ENCODE measurements at regions not wholly inside any gene's neighbourhood (a gene's known extent, or its start where the extent isn't known, plus 50 kb on each side); places are given as distances from the start of the nearest gene placed in this dataset.

GRCh38 chr1:169009666-169010065 is 96.8 kb upstream of the ATP1B1 start:
- DNase-seq, result no peak
- no peaks in the 10 kb centered on the region for H3K36me3 ChIP-seq (ENCODE audit: control insufficient read depth, insufficient read depth, low read length)
- no peaks in the 10 kb centered on the region for H3K9me3 ChIP-seq (ENCODE audit: control insufficient read depth, low read length)
- H3K4me1 ChIP-seq (ENCODE audit: control insufficient read depth, insufficient read depth, low read length, poor library complexity, severe bottlenecking), result no peaks in the 10 kb centered on the region
- no peak overlapping the region for H3K4me3 ChIP-seq (ENCODE audit: insufficient read depth, low read depth, low read length, poor library complexity, severe bottlenecking)
- H3K27ac ChIP-seq (ENCODE audit: insufficient read depth, low read length, poor library complexity, severe bottlenecking), result no peak overlapping the region
- no peaks in the 10 kb centered on the region for H3K27me3 ChIP-seq (replicated peaks; ENCODE audit: control insufficient read depth, insufficient read depth, low read length, poor library complexity, severe bottlenecking)

GRCh38 chr1:169012416-169012815 is 94.1 kb upstream of the ATP1B1 start:
- no peaks in the 10 kb centered on the region for H3K4me1 ChIP-seq (ENCODE audit: control insufficient read depth, insufficient read depth, low read length, poor library complexity, severe bottlenecking)
- no peaks in the 10 kb centered on the region for H3K9me3 ChIP-seq (ENCODE audit: control insufficient read depth, low read length)
- DNase-seq, result no peak
- H3K4me3 ChIP-seq (ENCODE audit: insufficient read depth, low read depth, low read length, poor library complexity, severe bottlenecking), result no peak overlapping the region
- H3K36me3 ChIP-seq (ENCODE audit: control insufficient read depth, insufficient read depth, low read length), result no peaks in the 10 kb centered on the region
- H3K27me3 ChIP-seq (replicated peaks; ENCODE audit: control insufficient read depth, insufficient read depth, low read length, poor library complexity, severe bottlenecking), result no peaks in the 10 kb centered on the region
- no peak overlapping the region for H3K27ac ChIP-seq (ENCODE audit: insufficient read depth, low read length, poor library complexity, severe bottlenecking)

GRCh38 chr1:169013821-169014220 is 92.7 kb upstream of the ATP1B1 start:
- no peaks in the 10 kb centered on the region for H3K27me3 ChIP-seq (replicated peaks; ENCODE audit: control insufficient read depth, insufficient read depth, low read length, poor library complexity, severe bottlenecking)
- no peak overlapping the region for H3K27ac ChIP-seq (ENCODE audit: insufficient read depth, low read length, poor library complexity, severe bottlenecking)
- no peaks in the 10 kb centered on the region for H3K36me3 ChIP-seq (ENCODE audit: control insufficient read depth, insufficient read depth, low read length)
- no peaks in the 10 kb centered on the region for H3K9me3 ChIP-seq (ENCODE audit: control insufficient read depth, low read length)
- no peak overlapping the region for H3K4me3 ChIP-seq (ENCODE audit: insufficient read depth, low read depth, low read length, poor library complexity, severe bottlenecking)
- no peak for DNase-seq
- H3K4me1 ChIP-seq (ENCODE audit: control insufficient read depth, insufficient read depth, low read length, poor library complexity, severe bottlenecking), result no peaks in the 10 kb centered on the region

- H3K4me3 ChIP-seq (ENCODE audit: insufficient read depth, low read depth, low read length, poor library complexity, severe bottlenecking), result no peak overlapping the region
- H3K36me3 ChIP-seq (ENCODE audit: control insufficient read depth, insufficient read depth, low read length), result no peaks in the 10 kb centered on the region
- H3K27ac ChIP-seq (ENCODE audit: insufficient read depth, low read length, poor library complexity, severe bottlenecking), result no peak overlapping the region
- no peaks in the 10 kb centered on the region for H3K27me3 ChIP-seq (replicated peaks; ENCODE audit: control insufficient read depth, insufficient read depth, low read length, poor library complexity, severe bottlenecking)
- no peaks in the 10 kb centered on the region for H3K9me3 ChIP-seq (ENCODE audit: control insufficient read depth, low read length)
- H3K4me1 ChIP-seq (ENCODE audit: control insufficient read depth, insufficient read depth, low read length, poor library complexity, severe bottlenecking), result no peaks in the 10 kb centered on the region
- no peak for DNase-seq
Observed at GRCh38 chr1:169015464-169015863, 91.0 kb upstream of the ATP1B1 start.

GRCh38 chr1:169018751-169019150 is 87.7 kb upstream of the ATP1B1 start:
- Histone ChIP-seq H3K4me1 (ENCODE audit: control insufficient read depth, insufficient read depth, low read length, poor library complexity, severe bottlenecking) (no peaks in the 10 kb centered on the region), H3K9me3 (ENCODE audit: control insufficient read depth, low read length) (no peaks in the 10 kb centered on the region), H3K4me3 (ENCODE audit: insufficient read depth, low read depth, low read length, poor library complexity, severe bottlenecking) (no peak overlapping the region), H3K27me3 (replicated peaks; ENCODE audit: control insufficient read depth, insufficient read depth, low read length, poor library complexity, severe bottlenecking) (no peaks in the 10 kb centered on the region), H3K36me3 (ENCODE audit: control insufficient read depth, insufficient read depth, low read length) (no peaks in the 10 kb centered on the region), H3K27ac (ENCODE audit: insufficient read depth, low read length, poor library complexity, severe bottlenecking) (no peak overlapping the region)
- DNase-seq, result no peak

- Histone ChIP-seq H3K4me3 (ENCODE audit: insufficient read depth, low read depth, low read length, poor library complexity, severe bottlenecking) (no peak overlapping the region), H3K9me3 (ENCODE audit: control insufficient read depth, low read length) (no peaks in the 10 kb centered on the region), H3K27me3 (replicated peaks; ENCODE audit: control insufficient read depth, insufficient read depth, low read length, poor library complexity, severe bottlenecking) (no peaks in the 10 kb centered on the region), H3K27ac (ENCODE audit: insufficient read depth, low read length, poor library complexity, severe bottlenecking) (no peak overlapping the region), H3K36me3 (ENCODE audit: control insufficient read depth, insufficient read depth, low read length) (no peaks in the 10 kb centered on the region), H3K4me1 (ENCODE audit: control insufficient read depth, insufficient read depth, low read length, poor library complexity, severe bottlenecking) (no peaks in the 10 kb centered on the region)
- DNase-seq, result no peak
Observed at GRCh38 chr1:169019419-169020058, 87.0 kb upstream of the ATP1B1 start.

GRCh38 chr1:169020684-169021083 is 85.8 kb upstream of the ATP1B1 start:
- no peak for DNase-seq
- H3K36me3 ChIP-seq (ENCODE audit: control insufficient read depth, insufficient read depth, low read length), result no peaks in the 10 kb centered on the region

GRCh38 chr1:169022648-169023047 is 83.8 kb upstream of the ATP1B1 start:
- DNase-seq, result no peak
- H3K36me3 ChIP-seq (ENCODE audit: control insufficient read depth, insufficient read depth, low read length), result no peaks in the 10 kb centered on the region
- H3K4me3 ChIP-seq (ENCODE audit: insufficient read depth, low read depth, low read length, poor library complexity, severe bottlenecking), result no peak overlapping the region
- H3K27me3 ChIP-seq (replicated peaks; ENCODE audit: control insufficient read depth, insufficient read depth, low read length, poor library complexity, severe bottlenecking), result no peaks in the 10 kb centered on the region
- H3K4me1 ChIP-seq (ENCODE audit: control insufficient read depth, insufficient read depth, low read length, poor library complexity, severe bottlenecking), result no peaks in the 10 kb centered on the region
- H3K9me3 ChIP-seq (ENCODE audit: control insufficient read depth, low read length), result no peaks in the 10 kb centered on the region
- H3K27ac ChIP-seq (ENCODE audit: insufficient read depth, low read length, poor library complexity, severe bottlenecking), result no peak overlapping the region

More at GRCh38 chr1:169020684-169021083, 85.8 kb upstream of the ATP1B1 start:
- H3K27ac ChIP-seq (ENCODE audit: insufficient read depth, low read length, poor library complexity, severe bottlenecking), result no peak overlapping the region
- H3K9me3 ChIP-seq (ENCODE audit: control insufficient read depth, low read length), result no peaks in the 10 kb centered on the region
- H3K4me3 ChIP-seq (ENCODE audit: insufficient read depth, low read depth, low read length, poor library complexity, severe bottlenecking), result no peak overlapping the region
- no peaks in the 10 kb centered on the region for H3K27me3 ChIP-seq (replicated peaks; ENCODE audit: control insufficient read depth, insufficient read depth, low read length, poor library complexity, severe bottlenecking)
- H3K4me1 ChIP-seq (ENCODE audit: control insufficient read depth, insufficient read depth, low read length, poor library complexity, severe bottlenecking), result no peaks in the 10 kb centered on the region

- Histone ChIP-seq H3K9me3 (ENCODE audit: control insufficient read depth, low read length) (no peaks in the 10 kb centered on the region), H3K4me3 (ENCODE audit: insufficient read depth, low read depth, low read length, poor library complexity, severe bottlenecking) (no peak overlapping the region)
- no peak for DNase-seq
Observed at GRCh38 chr1:169024255-169024654, 82.2 kb upstream of the ATP1B1 start.

GRCh38 chr1:169024800-169025271 is 81.7 kb upstream of the ATP1B1 start:
- H3K4me1 ChIP-seq (ENCODE audit: control insufficient read depth, insufficient read depth, low read length, poor library complexity, severe bottlenecking), result no peaks in the 10 kb centered on the region
- no peak overlapping the region for H3K27ac ChIP-seq (ENCODE audit: insufficient read depth, low read length, poor library complexity, severe bottlenecking)
- H3K27me3 ChIP-seq (replicated peaks; ENCODE audit: control insufficient read depth, insufficient read depth, low read length, poor library complexity, severe bottlenecking), result no peaks in the 10 kb centered on the region
- H3K4me3 ChIP-seq (ENCODE audit: insufficient read depth, low read depth, low read length, poor library complexity, severe bottlenecking), result no peak overlapping the region
- no peaks in the 10 kb centered on the region for H3K9me3 ChIP-seq (ENCODE audit: control insufficient read depth, low read length)
- DNase-seq, result no peak
- no peaks in the 10 kb centered on the region for H3K36me3 ChIP-seq (ENCODE audit: control insufficient read depth, insufficient read depth, low read length)

More at GRCh38 chr1:169024255-169024654, 82.2 kb upstream of the ATP1B1 start:
- H3K27me3 ChIP-seq (replicated peaks; ENCODE audit: control insufficient read depth, insufficient read depth, low read length, poor library complexity, severe bottlenecking), result no peaks in the 10 kb centered on the region
- no peak overlapping the region for H3K27ac ChIP-seq (ENCODE audit: insufficient read depth, low read length, poor library complexity, severe bottlenecking)
- no peaks in the 10 kb centered on the region for H3K4me1 ChIP-seq (ENCODE audit: control insufficient read depth, insufficient read depth, low read length, poor library complexity, severe bottlenecking)
- no peaks in the 10 kb centered on the region for H3K36me3 ChIP-seq (ENCODE audit: control insufficient read depth, insufficient read depth, low read length)
